Keratinocyte (primary cell): ENCODE measurements at regions not wholly inside any gene's neighbourhood (a gene's known extent, or its start where the extent isn't known, plus 50 kb on each side); places are given as distances from the start of the nearest gene placed in this dataset.

ENCODE experiments used
- DNase-seq: peaks from one replicate; pipeline ENCODE4 v3.0.0-alpha.2; 2011; ENCODE audit warnings: low read depth, missing footprints, low spot score
- FAIRE-seq: peaks from 2 replicates; lab custom pipeline; 2011; peaks lifted over from hg19 to GRCh38; lab: Jason Lieb, UNC
- H2AFZ ChIP-seq: 2 replicates; pipeline ENCODE4 v1.6.0; 2012; ENCODE audit warnings: low read length, control low read depth, inconsistent platforms; ENCODE audit not compliant: control insufficient read depth
- H3K27ac ChIP-seq: 2 replicates; pipeline ENCODE4 v1.5.1; 2011; ENCODE audit warnings: low read length; ENCODE audit not compliant: control insufficient read depth, insufficient read depth
- H3K27me3 ChIP-seq: 3 replicates; pipeline ENCODE4 v1.6.0; 2011; ENCODE audit warnings: low read length; ENCODE audit not compliant: control insufficient read depth, insufficient read depth; ENCODE audit errors: extremely low read depth
- H3K36me3 ChIP-seq, 2 experiments: 2 replicates in 1 of 2; 3 replicates in 1 of 2; pipeline ENCODE4 v1.5.1; 2011; ENCODE audit warnings: low read length in 2 of 2, mild to moderate bottlenecking in 1 of 2; ENCODE audit not compliant: control insufficient read depth in 2 of 2, insufficient read depth in 2 of 2; ENCODE audit errors: extremely low read depth in 1 of 2
- H3K4me1 ChIP-seq: 3 replicates; pipeline ENCODE4 v1.5.1; 2011; ENCODE audit warnings: low read length; ENCODE audit not compliant: control insufficient read depth, insufficient read depth; ENCODE audit errors: extremely low read depth
- H3K4me2 ChIP-seq: 3 replicates; pipeline ENCODE4 v1.6.0; 2011; ENCODE audit warnings: low read depth, low read length; ENCODE audit not compliant: control insufficient read depth, insufficient read depth; ENCODE audit errors: extremely low read depth
- H3K4me3 ChIP-seq, 3 experiments: fragments of 200-600 bp in 1 of 3; sonication (generic) in 1 of 3; 2 replicates in 2 of 3; 3 replicates in 1 of 3; pipeline ENCODE4 v1.5.1; 2011 to 2016; ENCODE audit warnings: low read length in 3 of 3, mild to moderate bottlenecking in 3 of 3, control low read depth in 2 of 3, inconsistent platforms in 1 of 3, low read depth in 1 of 3, mixed read lengths in 1 of 3, mixed run types in 1 of 3, moderate library complexity in 1 of 3; ENCODE audit not compliant: control insufficient read depth in 2 of 3, insufficient read depth in 2 of 3; ENCODE audit errors: extremely low read depth in 1 of 3
- H3K79me2 ChIP-seq: 2 replicates; pipeline ENCODE4 v1.6.0; 2012; ENCODE audit warnings: low read length; ENCODE audit not compliant: control insufficient read depth, insufficient read depth
- H3K9ac ChIP-seq: 3 replicates; pipeline ENCODE4 v1.6.0; 2011; ENCODE audit warnings: low read length; ENCODE audit not compliant: control insufficient read depth, insufficient read depth; ENCODE audit errors: extremely low read depth
- H3K9me1 ChIP-seq: 3 replicates; pipeline ENCODE4 v1.6.0; 2011; ENCODE audit warnings: low read length; ENCODE audit not compliant: control insufficient read depth, insufficient read depth; ENCODE audit errors: extremely low read depth
- H3K9me3 ChIP-seq: 2 replicates; pipeline ENCODE4 v1.5.1; 2012; ENCODE audit warnings: low read depth, low read length; ENCODE audit not compliant: control insufficient read depth
- H4K20me1 ChIP-seq: 3 replicates; pipeline ENCODE4 v1.6.0; 2011; ENCODE audit warnings: low read length; ENCODE audit not compliant: control insufficient read depth, insufficient read depth; ENCODE audit errors: extremely low read depth
- CTCF ChIP-seq, 3 experiments: IDR thresholded peaks in 1 of 3; conservative IDR thresholded peaks in 1 of 3; optimal IDR thresholded peaks in 1 of 3; 2 replicates in 2 of 3; 3 replicates in 1 of 3; pipeline versions ENCODE3 to v1.5.1; 2011; ENCODE audit warnings: low read length in 3 of 3, mild to moderate bottlenecking in 3 of 3, moderate library complexity in 2 of 3, control low read depth in 1 of 3, inconsistent platforms in 1 of 3; ENCODE audit not compliant: insufficient read depth in 2 of 3; ENCODE audit errors: extremely low read depth in 1 of 3
- EZH2 ChIP-seq: IDR thresholded peaks from one replicate; pipeline ENCODE4 v1.6.1; 2012; ENCODE audit warnings: inconsistent platforms, mild to moderate bottlenecking, low read length, moderate library complexity
- dilution Hi-C: fragments of 300-500 bp; cut with MboI; formaldehyde crosslinking; loops from one replicate; pipeline ENCODE4 v1.7.0; 2020; ENCODE audit warnings: low sequenced_read_pairs; ENCODE audit not compliant: extremely low pct_ligation_motif_present

- DNase-seq (no peak), FAIRE-seq (no peak)
- Histone ChIP-seq H3K9me1 (no peaks in the 10 kb centered on the region), H4K20me1 (no peaks in the 10 kb centered on the region), H3K4me2 (no peak overlapping the region), H3K79me2 (no peaks in the 10 kb centered on the region), H2AFZ (no peak overlapping the region), H3K27ac (no peak overlapping the region), H3K27me3 (no peaks in the 10 kb centered on the region), H3K4me1 (no peaks in the 10 kb centered on the region), H3K36me3 (no peaks in the 10 kb centered on the region), H3K9ac (no peak overlapping the region), H3K9me3 (peaks cover 2% of the 10 kb centered on the region), H3K4me3 (no peak overlapping the region)
- TF ChIP-seq CTCF (optimal IDR thresholded peaks at IDR 0.05 in 1 of 3, IDR thresholded peaks at IDR 0.05 in 1 of 3, conservative IDR thresholded peaks at IDR 0.05 in 1 of 3; ENCODE audit: extremely low read depth in 1 of 3, insufficient read depth in 2 of 3, low read length in 3 of 3) (no peak), EZH2 (no peak)
- dilution Hi-C loops, result no loop called here
Observed at GRCh38 chr5:155189981-155190380, 176.4 kb downstream of the KIF4B start.

GRCh38 chr5:155193029-155193428 is 179.5 kb downstream of the KIF4B start:
- no peaks in the 10 kb centered on the region for H3K9me1 ChIP-seq
- no peak overlapping the region for H3K4me2 ChIP-seq
- no peaks in the 10 kb centered on the region for H3K36me3 ChIP-seq
- TF ChIP-seq CTCF (optimal IDR thresholded peaks at IDR 0.05 in 1 of 3, IDR thresholded peaks at IDR 0.05 in 1 of 3, conservative IDR thresholded peaks at IDR 0.05 in 1 of 3; ENCODE audit: extremely low read depth in 1 of 3, insufficient read depth in 2 of 3, low read length in 3 of 3), result no peak
- TF ChIP-seq EZH2, result no peak
- H3K79me2 ChIP-seq, result no peaks in the 10 kb centered on the region
- H3K4me3 ChIP-seq, result no peak overlapping the region
- no peak overlapping the region for H3K27ac ChIP-seq
- no peaks in the 10 kb centered on the region for H3K4me1 ChIP-seq
- H4K20me1 ChIP-seq, result no peaks in the 10 kb centered on the region
- FAIRE-seq, result no peak
- no peak for DNase-seq
- no peak overlapping the region for H3K9ac ChIP-seq
- dilution Hi-C loops, result no loop called here
- H3K9me3 ChIP-seq, result no peaks in the 10 kb centered on the region
- H3K27me3 ChIP-seq, result no peaks in the 10 kb centered on the region
- no peak overlapping the region for H2AFZ ChIP-seq
